GM12891 (cell line): ENCODE measurements at regions not wholly inside any gene's neighbourhood (a gene's known extent, or its start where the extent isn't known, plus 50 kb on each side); places are given as distances from the start of the nearest gene placed in this dataset.

Experiments
- DNase-seq: peaks from one replicate; pipeline ENCODE4 v3.0.0; 2011; ENCODE audit warnings: low spot score; ENCODE audit not compliant: insufficient read length
- FAIRE-seq: peaks from 2 replicates; lab custom pipeline; 2011; peaks lifted over from hg19 to GRCh38; lab: Jason Lieb, UNC
- PAX5 ChIP-seq: IDR thresholded peaks from 2 replicates; pipeline ENCODE4 v1.6.1; 2011; ENCODE audit warnings: low read length, moderate library complexity, mild to moderate bottlenecking; ENCODE audit not compliant: insufficient read depth, severe bottlenecking
- POLR2A ChIP-seq: IDR thresholded peaks from 2 replicates; pipeline ENCODE4 v1.6.1; 2011; ENCODE audit warnings: low read depth, low read length, control low read depth
- POLR2AphosphoS5 ChIP-seq: IDR thresholded peaks from 2 replicates; pipeline ENCODE4 v1.6.1; 2011; ENCODE audit warnings: low read depth, low read length, control low read depth
- POU2F2 ChIP-seq: IDR thresholded peaks from 2 replicates; pipeline ENCODE4 v1.6.1; 2011; ENCODE audit warnings: low read depth, mild to moderate bottlenecking, control low read depth, low read length, moderate library complexity
- SPI1 ChIP-seq: IDR thresholded peaks from 2 replicates; pipeline ENCODE4 v1.6.1; 2011; ENCODE audit warnings: low read depth, low read length, control low read depth
- TAF1 ChIP-seq: IDR thresholded peaks from 2 replicates; pipeline ENCODE4 v1.6.1; 2011; ENCODE audit warnings: low read depth, low read length, control low read depth

DNA sequence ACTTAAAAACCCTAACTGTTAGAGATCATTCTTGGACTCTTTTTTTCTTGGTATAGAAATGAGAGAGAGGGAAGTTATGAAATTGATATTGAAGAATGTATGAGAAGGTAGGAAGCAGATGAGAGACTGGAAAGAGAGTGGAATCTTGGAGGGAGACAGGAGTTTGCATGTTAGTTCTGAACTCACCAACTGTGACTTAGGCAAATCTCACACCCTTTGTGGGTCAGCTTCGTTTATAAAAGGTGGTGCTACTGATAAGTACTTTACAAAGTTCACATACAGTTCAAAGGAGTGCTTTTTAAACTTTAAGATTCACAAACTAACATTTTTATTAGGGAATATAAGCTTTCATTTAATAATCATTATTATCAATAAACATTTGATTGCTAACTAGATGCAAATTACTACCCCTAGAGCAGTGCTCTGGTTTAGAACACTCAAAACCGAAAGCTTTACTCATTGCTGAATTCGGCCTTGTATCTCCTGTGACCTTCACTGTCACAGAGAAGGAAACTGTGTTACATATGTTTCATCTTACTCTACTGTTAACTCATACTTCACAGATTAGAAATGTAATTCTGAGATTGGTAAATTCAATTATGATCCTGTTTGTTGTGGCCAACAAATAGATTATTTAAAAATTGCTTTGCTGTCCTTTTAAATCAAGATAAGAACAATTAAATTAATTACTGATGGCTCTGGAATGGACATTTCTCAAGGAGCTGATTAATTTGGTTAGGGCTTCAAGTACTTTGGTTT is 143.2 kb downstream of the RMI1 start:
- peak; percentile 17 for TF ChIP-seq PAX5
- TF ChIP-seq POLR2AphosphoS5, result no peak
- FAIRE-seq (peak; percentile 74), DNase-seq (no peak)

DNA sequence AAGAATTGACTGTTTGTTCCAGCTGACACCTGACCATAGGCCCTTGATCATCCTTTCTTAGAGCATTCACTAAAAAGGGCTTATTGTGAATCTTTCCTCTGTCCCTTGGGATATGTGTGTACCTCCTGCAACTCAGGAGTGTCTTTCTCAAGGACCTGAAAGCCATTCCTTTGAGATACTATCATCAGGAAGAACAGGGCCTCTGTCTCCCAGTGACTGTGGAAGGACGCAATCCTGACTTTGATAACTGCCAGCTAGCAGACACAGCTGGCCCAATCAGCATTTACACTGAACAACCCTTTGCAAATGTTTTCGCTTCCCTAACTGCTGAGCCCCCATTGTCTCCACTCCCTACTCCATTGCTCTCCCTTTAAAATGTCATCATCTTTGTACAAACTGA is 144.4 kb downstream of the RMI1 start:
- no peak for DNase-seq
- TF ChIP-seq PAX5 (no peak), POLR2A (no peak), TAF1 (no peak), POLR2AphosphoS5 (no peak), SPI1 (no peak), POU2F2 (no peak)
- peak; percentile 43 for FAIRE-seq

DNA sequence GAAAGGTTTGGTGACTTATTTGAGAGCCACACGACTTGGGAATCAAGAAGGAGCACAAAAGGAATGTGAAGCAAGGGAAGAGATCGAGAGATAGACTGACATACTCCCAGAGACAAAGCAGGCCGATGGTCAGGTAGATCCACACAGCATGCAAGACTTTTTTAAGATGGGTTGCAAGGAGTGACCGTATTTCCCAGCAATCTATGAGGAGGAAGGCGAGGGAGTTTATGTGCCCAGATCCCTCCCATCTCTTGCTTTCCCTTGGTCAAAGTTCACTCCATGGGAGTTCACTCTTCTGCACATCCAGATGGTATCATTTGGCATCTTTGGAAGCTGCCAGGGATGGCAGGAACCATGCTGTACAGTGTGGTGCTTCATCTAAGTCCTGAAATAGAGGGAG is 148.9 kb downstream of the RMI1 start:
- no peak for DNase-seq
- TF ChIP-seq PAX5 (no peak), POLR2A (no peak), SPI1 (no peak), TAF1 (no peak), POU2F2 (no peak), POLR2AphosphoS5 (no peak)
- FAIRE-seq, result no peak

DNA sequence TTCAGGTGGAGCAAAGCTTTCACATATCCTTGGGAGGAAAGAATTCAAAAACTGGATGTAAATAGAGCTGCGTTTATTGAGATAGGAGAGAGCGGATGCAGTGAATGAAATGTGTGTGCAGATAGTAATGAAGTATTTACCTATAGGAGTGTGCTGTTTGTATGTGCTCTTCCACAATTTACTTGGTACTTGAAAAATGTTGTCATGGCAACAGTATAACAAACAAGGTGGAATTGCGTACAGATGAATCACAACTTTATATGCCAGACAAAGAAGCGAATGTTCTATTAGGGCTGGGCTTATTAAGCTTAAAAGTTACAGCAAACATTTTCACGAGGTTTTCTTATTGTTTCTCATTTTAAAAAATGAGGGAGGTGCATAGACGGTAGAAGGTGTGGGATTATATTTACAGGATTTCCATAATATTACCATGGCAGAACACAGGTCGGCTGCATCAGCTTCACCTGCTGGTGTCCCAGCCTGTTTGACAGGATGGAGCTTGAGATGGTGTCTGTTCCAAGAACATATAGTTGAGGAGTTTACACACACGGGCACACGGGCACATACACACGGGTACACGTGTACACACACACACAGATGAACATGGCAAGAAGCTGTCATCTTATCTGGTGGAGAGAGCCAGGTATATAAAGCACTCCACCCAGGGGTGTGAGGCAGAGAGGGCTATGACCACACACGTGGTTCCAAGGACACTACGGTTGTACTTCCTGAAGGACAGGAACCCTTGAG is 155.7 kb downstream of the RMI1 start:
- no peak for DNase-seq

DNA sequence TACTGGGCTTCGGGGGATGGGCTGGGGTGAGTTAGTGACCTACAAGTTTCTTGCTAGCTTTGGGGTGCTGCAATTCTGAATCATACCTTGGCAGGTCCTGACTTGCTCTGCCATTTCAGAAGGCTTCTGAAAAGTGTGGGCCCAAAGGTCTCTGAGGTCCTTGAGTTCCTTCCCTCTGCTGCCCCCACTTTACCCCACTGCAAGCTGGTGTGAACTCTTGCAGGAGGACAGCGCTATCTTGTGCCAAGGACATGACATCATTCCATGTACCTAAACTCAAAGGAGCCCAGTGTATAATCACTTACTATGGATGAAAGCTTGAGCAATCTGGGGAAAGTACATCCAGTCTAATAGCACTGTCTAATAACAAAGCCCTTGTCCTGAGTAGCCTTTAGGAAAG is 157.4 kb downstream of the RMI1 start:
- TF ChIP-seq PAX5 (no peak), POLR2AphosphoS5 (no peak), TAF1 (no peak), POLR2A (no peak), SPI1 (no peak), POU2F2 (no peak)
- FAIRE-seq (no peak), DNase-seq (no peak)

More for the DNA sequence above, 155.7 kb downstream of the RMI1 start:
- TF ChIP-seq POU2F2 (no peak), POLR2A (no peak), TAF1 (no peak)
- FAIRE-seq, result no peak

DNA sequence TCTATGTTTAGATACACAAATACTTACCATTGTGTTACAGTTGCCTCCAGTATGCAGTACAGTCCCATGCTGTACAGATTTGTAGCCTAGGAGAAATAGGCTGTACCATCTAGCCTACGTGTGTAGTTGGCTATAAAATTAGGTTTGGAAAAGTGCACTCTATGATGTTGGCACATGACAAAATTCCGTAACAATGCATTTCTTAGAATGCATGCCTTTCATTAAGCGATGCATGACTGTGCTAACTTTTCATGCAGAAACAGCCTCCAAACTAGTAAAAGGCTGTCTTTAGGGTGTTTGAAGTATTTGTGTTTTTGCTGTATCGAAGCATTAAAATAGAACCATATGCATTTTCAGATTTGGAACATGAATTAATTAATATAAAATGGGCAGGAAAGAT is 157.9 kb downstream of the RMI1 start:
- FAIRE-seq (no peak), DNase-seq (no peak)
- no peak for TF ChIP-seq POLR2AphosphoS5
- no peak for TF ChIP-seq PAX5
- TF ChIP-seq TAF1, result no peak
- TF ChIP-seq SPI1, result no peak
- TF ChIP-seq POU2F2, result no peak
- TF ChIP-seq POLR2A, result no peak

DNA sequence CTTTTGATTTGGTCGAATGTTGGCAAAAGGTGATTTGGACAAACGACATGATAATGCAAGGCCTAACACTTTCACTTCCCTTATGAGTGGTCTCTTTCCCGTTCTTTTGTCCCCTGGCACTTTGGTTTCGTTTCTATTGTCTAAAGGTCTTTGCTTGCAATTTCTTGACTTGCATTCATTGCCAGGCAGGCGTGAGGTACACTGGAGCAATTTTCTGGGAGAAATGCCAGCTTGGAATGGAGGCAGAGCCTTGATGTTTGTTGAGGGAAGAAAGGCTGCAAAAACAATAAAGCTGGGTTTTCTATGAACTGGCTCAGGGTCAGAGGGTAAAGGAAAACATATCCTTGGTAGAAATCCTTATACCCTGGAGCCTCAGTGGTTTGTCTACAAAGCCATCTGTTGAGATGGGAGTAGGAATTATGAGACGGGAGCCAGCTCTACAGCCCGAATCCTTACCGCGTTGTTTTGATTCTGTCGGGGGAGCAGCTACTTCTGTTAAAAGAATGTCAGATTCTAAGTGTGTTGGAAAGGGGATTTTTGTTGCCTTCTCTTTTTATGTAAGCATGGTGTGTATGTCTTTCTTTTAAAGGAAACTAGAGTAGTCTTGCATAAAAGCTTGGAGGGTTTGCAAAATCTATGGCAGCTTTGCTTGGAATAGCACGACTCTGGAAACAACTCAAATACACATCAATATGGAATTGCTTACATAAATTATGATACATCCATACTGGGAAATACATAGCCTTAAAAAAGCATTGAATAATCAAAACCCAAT is 158.9 kb downstream of the RMI1 start:
- FAIRE-seq, result no peak
- TF ChIP-seq SPI1, result peak; percentile 70
- no peak for TF ChIP-seq POU2F2
- DNase-seq, result no peak

DNA sequence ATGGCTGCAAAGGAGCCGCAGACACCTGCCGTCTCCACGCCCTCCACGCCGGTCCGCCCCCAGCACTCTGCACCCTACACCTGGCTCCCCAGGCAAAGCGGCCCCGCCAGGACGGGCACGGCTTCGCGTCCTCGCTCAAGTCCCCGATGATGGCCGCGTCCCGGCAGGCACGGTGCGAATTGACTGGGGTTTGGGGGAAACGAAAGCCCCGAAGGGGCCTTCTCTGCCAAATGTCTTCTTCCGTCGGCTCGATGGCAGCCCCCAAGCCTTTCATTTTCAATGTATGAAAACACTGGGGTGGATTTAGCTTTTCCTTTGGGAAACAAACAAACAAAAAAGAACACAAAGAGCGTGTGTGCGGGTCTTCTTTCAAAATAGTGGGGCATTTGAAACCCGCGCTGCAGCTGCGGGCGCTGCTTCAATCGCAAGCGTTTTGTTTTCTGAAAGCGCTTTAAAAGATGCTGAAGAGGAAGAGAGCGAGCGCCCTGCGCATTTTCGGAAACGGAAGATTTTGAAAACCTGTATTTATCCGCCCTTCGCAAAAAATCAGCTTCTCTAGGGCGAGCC is 160.0 kb downstream of the RMI1 start:
- DNase-seq (no peak), FAIRE-seq (no peak)

DNA sequence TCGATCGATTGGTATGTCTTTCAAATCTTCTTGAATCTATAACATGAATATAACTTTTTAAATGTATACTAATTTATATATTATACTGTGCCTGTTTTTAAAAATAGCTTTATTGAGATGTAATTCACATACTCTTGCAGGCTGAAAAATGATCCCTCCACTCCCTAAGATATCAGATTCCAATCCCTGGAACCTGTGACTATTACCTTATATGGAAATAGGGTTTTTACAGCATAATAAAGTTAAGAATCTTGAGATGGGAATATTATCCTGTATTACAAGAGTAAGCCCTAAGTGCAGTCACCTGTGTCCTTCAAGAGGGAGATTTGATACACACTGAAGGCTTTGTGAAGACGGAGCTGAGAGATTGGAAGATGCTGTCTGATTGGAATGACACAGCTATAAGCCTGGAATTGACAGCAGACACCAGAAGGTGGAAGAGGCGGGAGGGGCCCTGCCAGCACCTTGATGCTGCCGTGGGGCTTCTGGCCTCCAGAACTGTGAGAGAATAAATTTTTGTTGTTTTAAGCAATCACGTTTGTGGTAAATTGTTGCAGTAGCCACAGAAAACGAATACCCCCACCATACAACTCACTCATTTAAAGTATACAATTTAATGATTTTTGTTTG is 161.3 kb downstream of the RMI1 start:
- TF ChIP-seq SPI1 (no peak), POU2F2 (no peak), POLR2AphosphoS5 (no peak), POLR2A (no peak)
- DNase-seq, result no peak
- FAIRE-seq, result no peak

More for the DNA sequence above, 160.0 kb downstream of the RMI1 start:
- TF ChIP-seq TAF1, result no peak
- TF ChIP-seq SPI1, result no peak
- no peak for TF ChIP-seq PAX5
- TF ChIP-seq POLR2A, result no peak
- no peak for TF ChIP-seq POU2F2
- no peak for TF ChIP-seq POLR2AphosphoS5
